HG03460 (cell line): ENCODE measurements at regions not wholly inside any gene's neighbourhood (a gene's known extent, or its start where the extent isn't known, plus 50 kb on each side); places are given as distances from the start of the nearest gene placed in this dataset.
"Not testable (repeated sequence)": the region's sequence is repeated elsewhere in the genome, so short reads cannot be mapped to it uniquely, and the experiment has no call there.

ENCODE experiments used
- ATAC-seq: cut with Tn5 transposase; IDR thresholded peaks from one replicate; pipeline ENCODE4 v1.9.1; 2021; ENCODE audit not compliant: unreplicated experiment

GRCh38 chr5:126046846-126047571, 376.2 kb upstream of the GRAMD2B start:
- ATAC-seq = no peak

GRCh38 chr5:126052120-126052519, 371.1 kb upstream of the GRAMD2B start:
- ATAC-seq = no peak

- ATAC-seq = no peak
Measured at GRCh38 chr5:126052791-126053190, 370.4 kb upstream of the GRAMD2B start.

- no peak for ATAC-seq
Measured at GRCh38 chr5:126053630-126054029, 369.6 kb upstream of the GRAMD2B start.

- ATAC-seq = no peak
Measured at GRCh38 chr5:126054577-126055347, 368.4 kb upstream of the GRAMD2B start.

GRCh38 chr5:126055348-126055729, 367.9 kb upstream of the GRAMD2B start:
- ATAC-seq = no peak

- ATAC-seq = no peak
Measured at GRCh38 chr5:126056352-126056751, 366.9 kb upstream of the GRAMD2B start.

- ATAC-seq = no peak
Measured at GRCh38 chr5:126056851-126057622, 366.2 kb upstream of the GRAMD2B start.

- ATAC-seq = not testable (repeated sequence)
Measured at GRCh38 chr5:126058392-126058791, 364.8 kb upstream of the GRAMD2B start.

GRCh38 chr5:126062398-126063221, 360.6 kb upstream of the GRAMD2B start:
- no peak for ATAC-seq

- no peak for ATAC-seq
Measured at GRCh38 chr5:126065061-126065460, 358.1 kb upstream of the GRAMD2B start.

- ATAC-seq = no peak
Measured at GRCh38 chr5:126066836-126067235, 356.4 kb upstream of the GRAMD2B start.

GRCh38 chr5:126067404-126067803, 355.8 kb upstream of the GRAMD2B start:
- ATAC-seq = no peak

GRCh38 chr5:126069329-126069728, 353.9 kb upstream of the GRAMD2B start:
- ATAC-seq = no peak

GRCh38 chr5:126070481-126070880, 352.7 kb upstream of the GRAMD2B start:
- no peak for ATAC-seq

- no peak for ATAC-seq
Measured at GRCh38 chr5:126074538-126074937, 348.7 kb upstream of the GRAMD2B start.

GRCh38 chr5:126079266-126079665, 343.9 kb upstream of the GRAMD2B start:
- ATAC-seq = no peak

- ATAC-seq = no peak
Measured at GRCh38 chr5:126081209-126081608, 342.0 kb upstream of the GRAMD2B start.

- ATAC-seq = no peak
Measured at GRCh38 chr5:126093041-126093440, 330.2 kb upstream of the GRAMD2B start.

- no peak for ATAC-seq
Measured at GRCh38 chr5:126093718-126094117, 329.5 kb upstream of the GRAMD2B start.

GRCh38 chr5:126094991-126095390, 328.2 kb upstream of the GRAMD2B start:
- no peak for ATAC-seq
